NCI-H146 treated with DMSO at 0.1 percent for 48 hours (cell line): ENCODE measurements at regions not wholly inside any gene's neighbourhood (a gene's known extent, or its start where the extent isn't known, plus 50 kb on each side); places are given as distances from the start of the nearest gene placed in this dataset.
"Not testable (repeated sequence)": the region's sequence is repeated elsewhere in the genome, so short reads cannot be mapped to it uniquely, and the experiment has no call there.

Experiments used
- DNase-seq: peaks from one replicate; lab custom pipeline; 2025; ENCODE audit not compliant: unreplicated experiment; lab: John Stamatoyannopoulos, UW

GRCh38 chr14:27205036-27205435 lies 607.2 kb upstream of the NOVA1 start:
- no peak for DNase-seq

- DNase-seq = no peak
These were observed 613.9 kb upstream of the NOVA1 start for GRCh38 chr14:27211741-27212140.

- no peak for DNase-seq
These were observed 624.8 kb upstream of the NOVA1 start for GRCh38 chr14:27222671-27223070.

GRCh38 chr14:27223906-27224305 lies 626.1 kb upstream of the NOVA1 start:
- no peak for DNase-seq

- DNase-seq = no peak
These were observed 630.2 kb upstream of the NOVA1 start for GRCh38 chr14:27228053-27228452.

GRCh38 chr14:27234331-27234730 lies 636.5 kb upstream of the NOVA1 start:
- no peak for DNase-seq

- no peak for DNase-seq
These were observed 638.8 kb upstream of the NOVA1 start for GRCh38 chr14:27236601-27237000.

- no peak for DNase-seq
These were observed 645.0 kb upstream of the NOVA1 start for GRCh38 chr14:27242874-27243273.

GRCh38 chr14:27243365-27243764 lies 645.5 kb upstream of the NOVA1 start:
- no peak for DNase-seq

- DNase-seq = no peak
These were observed 648.1 kb upstream of the NOVA1 start for GRCh38 chr14:27245947-27246346.

GRCh38 chr14:27253966-27254365 lies 656.1 kb upstream of the NOVA1 start:
- DNase-seq = no peak

GRCh38 chr14:27256805-27257204 lies 659.0 kb upstream of the NOVA1 start:
- no peak for DNase-seq

- no peak for DNase-seq
These were observed 670.0 kb upstream of the NOVA1 start for GRCh38 chr14:27267876-27268275.

GRCh38 chr14:27270716-27271115 lies 672.9 kb upstream of the NOVA1 start:
- no peak for DNase-seq

- DNase-seq = no peak
These were observed 680.5 kb upstream of the NOVA1 start for GRCh38 chr14:27278341-27278740.

GRCh38 chr14:27305441-27305945 lies 707.7 kb upstream of the NOVA1 start:
- DNase-seq = no peak

- not testable (repeated sequence) for DNase-seq
These were observed 714.9 kb upstream of the NOVA1 start for GRCh38 chr14:27312730-27313129.

- DNase-seq = no peak
These were observed 716.4 kb upstream of the NOVA1 start for GRCh38 chr14:27314231-27314630.

- DNase-seq = no peak
These were observed 717.6 kb upstream of the NOVA1 start for GRCh38 chr14:27315477-27315876.

GRCh38 chr14:27315947-27316346 lies 718.1 kb upstream of the NOVA1 start:
- no peak for DNase-seq

- DNase-seq = no peak
These were observed 721.1 kb upstream of the NOVA1 start for GRCh38 chr14:27318774-27319420.

GRCh38 chr14:27320261-27320660 lies 722.4 kb upstream of the NOVA1 start:
- DNase-seq = no peak

GRCh38 chr14:27327095-27327494 lies 729.3 kb upstream of the NOVA1 start:
- DNase-seq = no peak
